GM21786 (cell line): ENCODE measurements at regions not wholly inside any gene's neighbourhood (a gene's known extent, or its start where the extent isn't known, plus 50 kb on each side); places are given as distances from the start of the nearest gene placed in this dataset.

ENCODE experiments used
- ATAC-seq: cut with Tn5 transposase; IDR thresholded peaks from one replicate; pipeline ENCODE4 v1.9.1; 2021; ENCODE audit not compliant: unreplicated experiment

DNA sequence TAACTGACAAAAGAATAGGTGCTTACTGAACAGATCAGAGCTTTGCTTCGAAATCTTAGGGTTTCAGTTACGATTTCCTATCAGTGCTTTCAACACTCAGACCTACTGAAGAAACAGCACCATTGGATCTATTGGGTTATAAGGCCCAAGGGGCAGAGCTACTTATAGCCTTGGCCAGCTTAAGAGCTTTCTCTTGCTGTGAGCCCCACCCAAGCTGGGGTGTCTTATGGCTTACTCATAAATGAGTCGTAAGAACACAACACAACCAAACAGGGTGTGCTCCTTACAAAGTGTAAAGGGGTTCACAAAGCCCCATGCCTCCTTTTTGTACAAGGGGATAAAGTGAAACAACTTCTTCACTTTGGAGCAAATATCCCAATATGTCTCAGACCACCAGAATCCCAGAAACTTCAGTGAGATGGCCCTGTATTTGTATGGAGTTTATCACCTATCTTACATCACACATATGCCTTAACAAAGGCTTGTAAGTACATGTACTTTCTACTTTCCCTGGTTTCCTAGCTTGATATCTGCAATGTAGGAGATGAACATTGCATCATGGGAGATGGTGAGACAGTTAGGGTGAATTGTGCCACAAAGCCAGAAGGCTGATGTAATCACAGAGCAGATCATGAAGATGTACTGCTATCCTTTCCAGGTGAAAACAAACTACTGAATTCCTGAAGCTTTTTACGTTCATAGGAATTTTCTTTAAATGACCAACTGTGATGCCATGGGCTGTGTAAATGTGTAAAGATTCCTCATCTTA, 115.5 kb upstream of the GLI2 start:
- no peak for ATAC-seq

DNA sequence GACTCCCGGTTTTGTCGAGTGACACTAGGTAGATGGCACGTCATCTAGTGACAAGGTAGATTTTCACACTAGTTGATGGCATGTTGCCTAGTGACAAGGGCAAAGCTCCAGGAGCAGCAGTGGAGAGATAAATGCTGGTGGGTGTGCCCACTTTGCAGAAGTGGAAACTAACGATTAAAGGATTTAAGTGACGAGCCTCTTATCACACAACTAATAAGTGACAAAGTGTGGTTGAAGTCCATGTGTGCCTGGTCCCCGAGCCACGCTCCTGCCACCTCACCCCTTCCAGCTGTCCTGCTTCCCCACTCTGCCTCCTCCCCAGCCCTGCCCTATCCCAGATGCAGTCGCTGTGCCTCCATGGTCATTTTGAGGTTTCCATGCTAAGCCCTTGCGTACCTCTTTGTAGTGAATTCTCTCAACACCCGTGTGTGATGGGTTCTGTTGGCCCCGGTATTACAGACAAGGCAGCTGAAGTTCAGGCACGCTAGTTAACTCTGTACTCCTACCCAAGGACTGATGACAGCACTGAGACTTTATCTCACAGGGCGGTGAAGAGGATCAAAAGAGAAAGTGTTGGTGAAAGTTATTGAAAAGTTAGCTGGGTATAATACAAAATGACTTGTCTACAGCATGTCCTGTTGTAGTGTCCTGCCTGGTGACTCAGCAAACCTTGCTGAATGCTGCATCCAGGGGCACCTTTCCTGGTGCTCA, 113.4 kb upstream of the GLI2 start:
- no peak for ATAC-seq

DNA sequence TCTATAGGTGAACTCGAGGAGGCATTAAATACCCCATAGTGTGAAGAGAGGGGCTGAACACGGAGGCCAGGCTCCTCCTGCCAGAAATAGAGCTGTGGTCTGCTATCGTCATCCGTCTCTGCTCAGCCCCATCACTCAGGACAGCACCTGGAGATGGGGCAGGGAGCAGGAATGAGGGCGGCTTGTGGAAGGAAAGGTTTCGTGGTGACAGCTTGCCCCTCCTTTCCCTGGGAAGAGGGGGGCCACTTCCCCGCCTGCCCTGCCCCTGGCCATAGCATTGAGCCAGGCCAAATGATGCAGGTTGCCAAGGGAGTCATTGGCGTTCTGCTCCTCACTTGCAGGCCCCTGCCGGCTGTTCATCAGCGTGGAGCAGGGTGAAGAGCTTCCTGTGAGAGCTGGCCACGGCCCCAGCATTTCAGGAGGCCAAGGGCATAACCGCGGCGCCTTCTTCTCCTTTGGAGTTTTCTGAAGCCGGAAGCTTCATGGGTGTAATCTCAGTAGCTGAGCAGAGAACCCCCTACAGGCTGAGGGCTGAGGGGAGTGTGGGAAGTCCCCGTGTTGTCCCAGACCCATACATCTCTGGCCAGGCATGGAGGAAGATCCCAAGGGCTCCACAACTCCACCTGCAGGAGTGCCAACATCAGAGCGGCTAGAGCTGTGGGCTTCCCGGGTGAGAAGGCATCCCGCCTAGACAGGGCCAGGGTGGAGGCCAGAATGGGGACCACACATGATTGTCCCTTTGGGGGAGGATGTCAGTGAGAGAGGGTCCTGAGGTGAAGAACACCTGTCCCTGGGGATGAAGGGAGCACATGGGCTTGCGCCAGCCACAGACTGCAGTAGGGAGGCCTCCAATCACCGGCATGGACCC, 112.5 kb upstream of the GLI2 start:
- ATAC-seq: no peak

DNA sequence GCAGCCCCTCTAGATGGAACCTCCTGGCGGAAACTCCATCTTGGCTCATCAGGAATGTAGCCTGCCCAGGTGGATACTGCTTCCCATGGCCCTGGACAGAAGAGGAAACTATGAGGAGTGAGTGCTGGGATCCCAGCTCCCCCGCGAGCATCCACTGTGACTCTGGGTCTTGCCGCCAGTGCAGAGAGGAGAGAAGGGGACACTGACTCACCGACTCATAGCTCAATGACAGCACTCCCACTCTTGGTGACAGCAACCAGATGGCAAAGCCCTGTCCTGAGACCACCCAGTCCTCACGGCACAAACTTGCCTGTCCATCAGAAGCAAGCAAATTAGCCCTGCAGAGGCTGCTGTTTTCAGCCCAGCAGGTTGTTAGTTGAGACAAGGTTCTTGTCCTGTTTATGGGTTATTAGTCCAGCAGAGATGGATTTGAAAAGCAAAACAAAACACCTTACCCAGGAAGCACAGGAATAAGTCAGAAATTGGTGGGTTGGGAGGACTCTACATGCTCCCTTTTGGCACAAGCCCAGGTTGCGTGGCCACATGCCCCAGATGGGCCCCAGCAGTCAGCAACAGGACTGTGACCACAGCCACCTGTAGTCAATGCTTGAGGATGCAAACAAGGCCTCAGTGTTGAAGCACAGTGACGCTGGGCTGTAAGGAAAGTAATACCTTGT, 111.5 kb upstream of the GLI2 start:
- no peak for ATAC-seq

DNA sequence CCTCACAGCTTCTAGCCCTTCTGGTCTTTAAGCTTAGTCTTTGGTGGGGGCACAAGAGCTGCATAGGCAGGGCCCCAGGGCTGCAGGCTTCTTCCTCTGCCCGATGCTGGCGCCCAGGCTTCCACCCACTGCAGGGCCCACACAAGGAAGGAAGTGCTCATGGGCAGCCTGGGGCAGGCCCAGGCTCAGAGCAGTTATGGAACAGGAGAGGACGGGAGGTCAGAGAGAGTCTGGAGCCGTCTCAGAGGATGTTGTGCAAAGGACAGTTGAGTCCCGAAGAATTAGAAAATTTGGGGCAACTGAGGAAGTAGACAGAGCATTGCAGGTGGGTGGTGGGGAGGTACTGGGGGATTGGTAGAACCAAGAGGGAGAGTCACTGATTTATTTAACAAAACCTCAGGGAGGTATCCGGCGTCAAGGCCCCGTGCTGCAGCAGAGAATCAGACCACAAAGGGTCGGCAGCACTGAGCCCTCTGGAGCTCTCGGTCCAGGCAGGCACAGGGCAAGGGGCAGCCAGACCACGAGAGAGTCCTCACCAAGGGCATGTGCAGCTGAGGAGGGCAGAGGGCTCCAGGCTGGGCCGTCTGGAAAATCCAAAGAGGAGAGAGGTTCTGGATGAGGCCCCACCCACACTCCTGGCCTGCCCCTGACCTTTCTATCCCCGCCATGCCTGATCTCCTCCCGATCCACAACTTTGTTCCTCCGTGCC, 110.8 kb upstream of the GLI2 start:
- no peak for ATAC-seq

DNA sequence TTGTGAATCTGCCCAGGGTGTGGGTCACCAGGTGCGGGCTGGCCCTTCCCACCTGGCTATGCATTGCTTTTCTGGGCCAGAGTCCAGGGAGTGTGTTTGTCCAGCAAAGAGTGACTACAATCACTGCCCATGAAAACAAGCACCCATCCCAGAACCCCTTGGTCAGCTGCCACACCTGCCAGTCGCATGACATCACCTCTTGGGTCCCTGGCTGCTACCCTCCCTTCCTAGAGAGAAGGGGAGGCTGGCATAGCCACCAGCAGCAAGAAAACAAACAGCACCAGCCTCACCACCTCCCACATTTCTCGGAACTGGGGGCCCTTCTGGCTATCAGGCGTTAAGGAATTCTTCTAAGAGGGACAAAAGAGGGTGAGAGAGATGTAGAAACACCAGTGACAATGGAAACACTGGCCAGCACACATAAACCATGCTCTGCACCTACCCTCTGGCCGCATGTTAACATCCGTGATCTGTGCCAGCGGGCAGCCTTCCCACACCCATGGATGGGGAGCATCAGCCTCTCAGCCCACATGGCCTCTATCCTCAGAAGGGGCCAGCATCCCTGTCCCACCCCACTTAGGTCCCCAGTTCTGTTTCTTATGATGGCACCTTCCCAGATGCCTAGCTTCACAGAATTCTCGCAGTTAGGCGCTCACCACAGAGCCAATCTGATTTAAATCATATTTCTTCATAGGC, 109.7 kb upstream of the GLI2 start:
- ATAC-seq: no peak

DNA sequence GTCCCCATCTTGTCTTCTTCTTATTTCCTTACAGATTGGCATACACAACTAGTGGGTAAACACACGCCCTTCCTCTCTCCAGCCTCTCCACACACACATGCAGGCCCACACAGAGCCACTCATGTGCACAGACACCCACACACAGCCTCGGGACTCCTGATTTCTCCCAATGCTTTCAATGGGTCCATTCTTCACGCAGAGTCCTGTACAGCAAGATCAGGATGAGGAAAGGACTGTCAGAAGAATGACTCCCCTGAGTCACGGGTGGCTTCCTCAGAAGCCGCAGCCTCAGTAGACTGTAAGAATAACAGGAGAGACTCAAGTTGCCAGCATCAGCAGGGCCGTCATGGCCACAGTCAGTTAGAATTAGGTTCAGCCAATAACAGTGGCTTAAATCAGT, 109.1 kb upstream of the GLI2 start:
- no peak for ATAC-seq

DNA sequence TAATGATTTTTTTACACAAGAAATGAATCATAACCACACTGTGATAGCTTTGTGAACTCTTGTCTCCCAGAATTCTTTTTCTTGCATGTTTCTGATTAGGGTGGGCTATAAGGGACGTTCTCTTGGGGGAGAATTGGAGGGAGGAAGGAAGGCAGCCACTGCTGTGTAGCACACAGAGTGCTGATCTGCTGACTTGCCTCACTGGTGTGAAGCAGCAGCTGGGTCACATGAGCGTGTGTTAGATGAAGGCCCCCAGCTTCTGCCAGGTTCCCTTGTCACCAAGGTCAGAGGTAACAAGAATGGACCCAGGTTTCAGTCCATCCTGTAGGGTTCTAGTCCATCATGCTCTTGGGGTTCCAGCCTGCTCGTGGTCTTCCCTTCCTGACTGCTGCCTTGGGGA, 107.4 kb upstream of the GLI2 start:
- no peak for ATAC-seq

DNA sequence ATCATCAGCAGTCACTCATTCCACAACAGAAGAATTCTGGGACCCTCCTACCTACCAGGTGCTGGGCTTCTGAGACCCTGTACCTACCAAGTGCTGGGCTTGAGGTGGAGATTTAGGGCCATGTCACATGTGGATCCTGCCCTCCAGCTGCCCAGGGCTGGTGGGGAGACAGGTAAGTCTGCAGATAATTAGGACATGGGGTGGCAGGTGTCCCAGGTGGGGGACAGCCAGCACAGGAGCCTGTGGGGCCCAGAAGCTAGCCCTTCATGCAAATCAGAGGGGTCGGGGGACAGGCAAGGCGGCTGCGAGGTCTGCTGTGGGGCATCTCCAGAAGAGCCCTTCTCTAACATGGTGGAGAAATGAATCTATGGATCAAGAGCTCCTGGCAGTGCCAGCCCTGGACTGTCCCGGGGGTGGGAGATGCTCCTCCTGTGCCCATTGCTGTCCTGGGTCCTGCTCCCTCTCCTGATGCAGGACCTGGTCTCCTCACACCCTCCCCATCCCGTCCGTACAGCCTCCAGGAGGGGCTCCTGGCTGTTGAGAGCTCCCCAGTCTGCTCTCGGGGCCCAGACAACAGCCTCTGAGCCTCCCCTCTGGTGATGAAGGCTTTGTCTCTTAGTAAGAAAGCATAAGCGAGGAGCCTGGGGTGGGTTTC, 106.3 kb upstream of the GLI2 start:
- no peak for ATAC-seq

DNA sequence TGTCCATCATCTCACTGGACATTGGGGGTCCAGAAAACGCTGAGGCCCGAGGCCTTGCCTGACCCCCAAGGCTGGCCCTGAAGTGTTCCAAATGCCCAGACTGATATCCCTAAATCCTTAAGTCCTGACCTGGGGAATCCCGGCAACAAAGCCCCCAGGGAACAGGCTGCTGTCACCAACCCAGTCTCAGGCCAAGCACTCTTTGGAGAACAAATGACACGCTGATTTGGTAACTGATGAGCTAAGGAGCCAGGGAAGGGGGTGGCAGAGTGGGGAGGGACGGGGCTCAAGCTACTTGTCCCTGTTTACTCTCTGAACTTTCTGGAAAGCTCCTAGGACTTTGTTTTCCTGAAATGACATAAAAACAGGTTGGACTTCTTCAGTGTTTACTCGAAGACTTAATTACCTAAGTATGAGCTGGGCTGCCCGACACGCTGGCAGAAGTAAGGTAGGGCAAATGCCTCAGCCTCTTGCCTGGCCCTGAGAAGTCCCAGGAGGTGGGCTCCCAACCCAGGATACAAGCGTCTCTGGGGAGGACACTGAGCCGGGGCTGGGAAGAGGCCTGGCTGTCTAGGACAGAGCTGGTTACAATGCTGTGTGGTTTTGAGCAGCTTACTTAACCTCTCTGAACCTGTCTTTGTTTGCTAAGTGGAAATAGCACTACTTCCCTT, 105.5 kb upstream of the GLI2 start:
- ATAC-seq: no peak

DNA sequence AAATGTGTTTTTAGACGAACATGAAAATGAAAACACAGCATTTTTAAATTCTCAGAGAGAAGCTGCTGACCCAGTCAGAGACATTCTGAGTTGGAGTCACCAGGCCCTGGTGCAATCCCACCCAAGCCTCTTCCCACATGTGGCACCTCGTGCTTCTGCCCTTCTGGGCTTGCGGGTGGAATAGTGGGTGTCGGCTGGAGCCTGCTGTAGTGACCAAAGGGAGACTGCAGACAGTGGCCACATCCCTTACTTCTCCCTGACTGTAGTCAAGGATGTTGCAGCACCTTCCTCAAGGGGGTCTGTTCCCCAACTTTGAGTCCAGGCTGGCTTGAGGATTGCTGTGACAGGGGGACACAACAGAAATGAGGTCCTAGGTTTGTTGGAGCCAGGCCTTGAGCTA, 104.4 kb upstream of the GLI2 start:
- no peak for ATAC-seq

DNA sequence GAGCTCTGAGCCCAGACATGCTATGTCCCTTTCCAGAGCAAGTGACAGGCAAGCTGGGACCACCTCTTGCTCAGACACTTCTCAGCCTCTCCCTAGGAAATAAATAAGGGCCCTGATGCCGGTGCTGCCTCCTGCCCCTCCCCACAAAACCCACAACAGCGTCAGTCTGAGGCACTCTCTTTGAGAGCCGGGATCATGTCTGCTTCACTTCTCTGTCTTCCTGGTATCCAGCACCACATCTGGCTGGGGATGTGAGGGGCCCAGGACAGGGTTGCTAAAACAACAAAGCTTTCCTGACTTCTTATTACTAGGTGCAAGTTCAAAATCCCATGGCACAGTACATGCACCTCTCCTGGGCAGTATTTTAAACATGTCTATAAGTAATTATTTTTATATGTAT, 103.9 kb upstream of the GLI2 start:
- no peak for ATAC-seq

DNA sequence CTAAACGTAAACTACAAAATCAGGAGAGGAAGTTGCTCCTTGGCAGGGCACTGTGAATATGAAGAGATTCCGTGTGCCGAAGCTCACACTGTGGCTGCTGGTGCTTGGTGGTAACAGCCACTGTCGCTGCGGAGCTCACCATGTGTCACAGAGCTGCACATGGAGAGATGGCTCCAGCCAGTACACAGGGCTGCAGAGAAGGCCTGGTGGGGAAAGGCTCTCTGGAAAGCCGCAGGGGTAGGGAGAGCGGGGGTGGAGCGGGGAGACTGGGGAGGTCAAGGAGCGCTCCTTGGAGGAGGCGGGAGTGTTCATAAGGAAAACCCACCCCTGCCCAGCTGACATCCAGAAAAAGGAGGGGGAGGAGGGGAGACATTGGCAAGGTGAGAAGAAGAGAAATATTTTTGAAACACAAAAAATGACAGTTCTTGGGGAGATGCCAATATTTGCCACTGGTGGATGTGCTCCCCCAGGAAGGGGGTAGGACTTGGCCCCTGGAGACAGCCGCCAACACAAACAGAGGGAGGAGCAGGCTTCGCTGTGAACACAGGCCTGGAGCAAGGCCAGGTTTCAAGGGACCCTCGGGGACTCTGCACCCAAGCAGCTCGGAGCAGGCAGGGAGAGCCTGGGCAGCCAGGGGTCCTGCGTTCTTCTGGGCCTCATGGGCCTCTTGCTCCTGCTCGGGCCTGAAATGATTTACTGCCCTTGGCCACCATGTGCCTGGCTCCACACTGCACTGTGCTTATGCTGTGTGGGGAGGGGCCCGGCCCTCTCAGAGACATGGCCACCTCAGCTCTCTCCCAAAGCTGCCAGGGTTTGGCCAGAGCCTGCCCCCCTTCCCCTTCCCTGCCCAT, 102.6 kb upstream of the GLI2 start:
- no peak for ATAC-seq

DNA sequence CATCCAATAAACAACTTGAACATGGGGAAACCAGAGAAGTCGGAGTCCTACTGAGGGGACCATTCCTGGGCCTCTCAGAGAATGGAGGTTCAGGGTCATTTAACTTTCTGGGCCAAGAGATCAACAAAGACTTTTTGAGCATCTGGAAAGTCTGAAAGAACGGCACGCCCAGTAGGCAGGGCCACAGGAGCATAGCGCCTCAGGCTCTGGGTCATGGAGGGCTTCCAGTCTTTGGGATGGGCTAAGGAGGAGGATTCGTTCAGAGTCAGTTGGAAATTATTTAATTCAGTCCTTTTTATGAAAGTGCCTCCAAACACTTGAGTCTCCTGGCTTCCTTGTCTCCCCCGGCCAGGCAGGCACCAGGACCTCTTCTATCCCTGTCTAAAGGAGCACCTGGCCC, 101.1 kb upstream of the GLI2 start:
- no peak for ATAC-seq

DNA sequence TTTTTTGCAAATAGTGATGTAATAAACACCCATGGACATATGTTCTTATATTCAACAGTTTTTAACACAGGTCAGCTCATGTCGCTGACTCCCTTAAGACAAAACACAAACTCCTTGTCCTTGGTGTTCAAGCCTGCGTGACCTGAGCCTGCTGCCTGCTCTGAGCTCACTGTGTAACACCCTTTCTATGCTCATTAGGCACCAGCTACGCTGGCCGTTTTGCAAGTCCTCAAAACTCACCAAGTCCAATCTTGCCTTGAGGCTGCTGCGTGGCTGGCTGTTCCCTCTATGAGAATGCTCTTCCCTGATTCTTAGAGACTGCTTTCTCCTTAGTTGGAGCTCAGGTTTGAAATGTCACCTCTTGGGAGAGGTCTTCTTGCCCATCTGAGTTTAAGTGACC, 100.5 kb upstream of the GLI2 start:
- no peak for ATAC-seq

DNA sequence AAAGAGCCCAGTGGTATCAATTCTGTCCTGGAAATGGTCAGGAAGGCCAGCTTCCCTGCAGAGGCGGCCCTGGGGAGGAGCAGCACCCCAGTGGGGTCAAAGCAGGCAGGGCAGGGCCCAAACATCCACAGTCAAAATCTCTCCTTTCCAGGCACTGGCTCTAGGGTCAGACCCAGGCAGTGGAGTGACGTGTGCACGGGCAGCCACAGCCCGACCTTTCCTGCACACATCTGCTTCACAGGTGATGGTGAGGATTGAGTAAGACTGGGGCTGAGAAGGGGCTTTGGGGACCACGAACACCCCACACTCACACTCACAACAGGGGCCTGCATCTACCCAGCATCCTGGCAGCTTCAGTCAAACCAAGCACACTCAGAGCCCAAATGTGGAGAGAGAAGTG, 97.8 kb upstream of the GLI2 start:
- ATAC-seq: no peak

DNA sequence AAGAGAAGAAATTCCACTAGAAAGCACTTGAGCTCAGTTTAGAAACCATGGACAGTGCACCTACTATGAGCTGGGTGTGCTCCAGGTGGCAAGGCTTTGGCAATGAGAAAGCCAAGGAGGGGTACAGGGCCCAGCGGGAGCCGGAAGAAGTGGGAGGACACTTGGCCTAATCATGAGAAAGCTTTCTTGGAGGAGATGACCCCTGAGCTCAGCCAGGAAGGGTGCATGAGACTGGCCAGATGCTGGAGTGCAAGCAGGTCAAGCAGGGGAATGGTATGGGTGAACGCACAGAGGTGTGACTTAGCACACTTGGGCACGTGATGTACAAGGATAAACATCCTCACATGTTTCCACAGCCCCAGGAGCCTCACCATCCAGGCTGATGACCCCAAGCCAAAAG, 97.2 kb upstream of the GLI2 start:
- no peak for ATAC-seq

DNA sequence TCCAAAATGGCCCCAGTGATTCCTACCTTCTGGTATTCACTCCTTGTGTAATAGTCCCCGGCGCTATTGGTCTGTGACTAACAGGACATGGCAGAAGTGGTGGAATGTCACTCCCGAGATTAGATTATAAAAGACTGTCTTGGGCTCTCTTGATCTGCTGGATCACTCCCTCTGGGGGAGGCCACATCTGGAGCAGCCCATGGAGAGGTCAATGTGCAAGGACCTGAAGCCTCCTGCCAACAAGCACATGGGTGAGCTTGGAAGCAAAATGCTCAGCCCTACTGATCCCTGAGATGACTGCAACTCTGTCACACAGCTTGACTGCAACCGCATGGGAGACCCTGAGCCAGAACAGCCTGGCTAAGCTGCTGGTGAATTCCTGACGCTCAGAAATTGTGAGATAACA, 94.3 kb upstream of the GLI2 start:
- no peak for ATAC-seq
